Hepatocyte (in vitro differentiated cells): ENCODE measurements at regions not wholly inside any gene's neighbourhood (a gene's known extent, or its start where the extent isn't known, plus 50 kb on each side); places are given as distances from the start of the nearest gene placed in this dataset.

Experiments used
- EZH2phosphoT487 ChIP-seq: fragments of 200-600 bp; sonication (generic); IDR thresholded peaks from one replicate; pipeline ENCODE4 v1.6.1; 2018; ENCODE audit warnings: antibody characterized with exemption, mild to moderate bottlenecking, low read depth, moderate library complexity; ENCODE audit not compliant: unreplicated experiment, severe bottlenecking
- TF ChIP-seq, protein P1 (sequence below): fragments of 200-600 bp; sonication (generic); IDR thresholded peaks from 2 replicates; pipeline ENCODE4 v1.5.1; 2016; ENCODE audit warnings: antibody characterized with exemption, mild to moderate bottlenecking; ENCODE audit not compliant: poor library complexity

DNA sequence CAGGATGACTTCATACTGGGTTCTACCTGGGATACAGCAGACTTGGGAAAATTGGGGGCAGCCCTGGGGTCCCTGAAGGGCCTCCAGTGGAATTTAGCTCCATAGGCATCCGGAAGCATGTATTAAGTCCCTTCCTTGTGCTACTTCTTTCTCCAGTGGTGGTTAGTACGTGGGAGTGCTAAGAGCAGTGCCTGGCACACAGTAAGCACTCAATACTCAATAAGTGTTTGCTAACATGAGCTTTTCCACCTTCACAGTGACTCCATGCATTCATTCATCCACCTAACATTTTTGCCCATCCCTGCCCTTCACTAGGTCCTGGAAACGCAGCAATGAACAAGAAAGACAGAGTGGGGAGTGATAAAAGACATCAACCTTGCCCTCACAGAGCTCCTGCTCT, 120.5 kb downstream of the MN1 start:
- TF ChIP-seq, protein P1, sequence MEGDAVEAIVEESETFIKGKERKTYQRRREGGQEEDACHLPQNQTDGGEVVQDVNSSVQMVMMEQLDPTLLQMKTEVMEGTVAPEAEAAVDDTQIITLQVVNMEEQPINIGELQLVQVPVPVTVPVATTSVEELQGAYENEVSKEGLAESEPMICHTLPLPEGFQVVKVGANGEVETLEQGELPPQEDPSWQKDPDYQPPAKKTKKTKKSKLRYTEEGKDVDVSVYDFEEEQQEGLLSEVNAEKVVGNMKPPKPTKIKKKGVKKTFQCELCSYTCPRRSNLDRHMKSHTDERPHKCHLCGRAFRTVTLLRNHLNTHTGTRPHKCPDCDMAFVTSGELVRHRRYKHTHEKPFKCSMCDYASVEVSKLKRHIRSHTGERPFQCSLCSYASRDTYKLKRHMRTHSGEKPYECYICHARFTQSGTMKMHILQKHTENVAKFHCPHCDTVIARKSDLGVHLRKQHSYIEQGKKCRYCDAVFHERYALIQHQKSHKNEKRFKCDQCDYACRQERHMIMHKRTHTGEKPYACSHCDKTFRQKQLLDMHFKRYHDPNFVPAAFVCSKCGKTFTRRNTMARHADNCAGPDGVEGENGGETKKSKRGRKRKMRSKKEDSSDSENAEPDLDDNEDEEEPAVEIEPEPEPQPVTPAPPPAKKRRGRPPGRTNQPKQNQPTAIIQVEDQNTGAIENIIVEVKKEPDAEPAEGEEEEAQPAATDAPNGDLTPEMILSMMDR = no peak
- no peak for TF ChIP-seq EZH2phosphoT487
